HCT116 (cell line): ENCODE measurements at regions not wholly inside any gene's neighbourhood (a gene's known extent, or its start where the extent isn't known, plus 50 kb on each side); places are given as distances from the start of the nearest gene placed in this dataset.

ENCODE experiments used
- ATAC-seq: fragments of 200-7000 bp; cut with Tn5 transposase; 2 replicates; pipeline ENCODE4 v1.9.1; 2020; ENCODE audit warnings: mild to moderate bottlenecking, moderate library complexity
- BruUV-seq: library from RNA; stranded (reverse); fragments of 400-500 nt; replicated peaks from 2 replicates; lab custom pipeline; 2021; lab: Mats Ljungman, UMichigan
- CTCF ChIA-PET: fragments of 300-600 bp; sonication (Branson Sonifier 250); formaldehyde crosslinking; loops from one replicate; lab custom pipeline; 2021; ENCODE audit warnings: antibody characterized with exemption; lab: Charles Lee
- POLR2A ChIA-PET: fragments of 300-600, 350-600 bp; sonication (Branson Sonifier 250); formaldehyde crosslinking; loops from one replicate; lab custom pipeline; 2021; ENCODE audit warnings: antibody characterized with exemption; lab: Charles Lee
- RAD21 ChIA-PET, 2 experiments: fragments of 300-600 bp; sonication (Branson Sonifier 250); formaldehyde crosslinking; loops; one replicate each; lab custom pipeline; 2023; ENCODE audit warnings: low total read pairs in 2 of 2; ENCODE audit not compliant: uncharacterized antibody in 2 of 2, unreplicated experiment in 2 of 2, low non-redundant PET in 1 of 2; lab: Charles Lee
- DNase-seq: peaks from one replicate; pipeline ENCODE4 v3.0.0-alpha.2; 2010; ENCODE audit warnings: low read depth, low spot score
- H2AFZ ChIP-seq: fragments of 200-600 bp; shearing (Covaris generic), sonication (generic); 2 replicates; pipeline ENCODE4 v1.6.1; 2017; ENCODE audit warnings: low read depth, mixed run types, mixed read lengths, antibody characterized with exemption, low read length; ENCODE audit not compliant: poor library complexity, severe bottlenecking
- H3K27ac ChIP-seq: 2 replicates; pipeline ENCODE4 v1.5.1; 2012; ENCODE audit warnings: low read depth, low read length
- H3K27me3 ChIP-seq: fragments of 200-600 bp; sonication (generic); 2 replicates; pipeline ENCODE4 v1.6.1; 2016; ENCODE audit warnings: mixed run types, low read length, mixed read lengths; ENCODE audit not compliant: insufficient read depth
- H3K36me3 ChIP-seq, 2 experiments: fragments of 200-500 bp in 1 of 2; fragments of 200-600 bp in 1 of 2; sonication (Bioruptor generic) in 1 of 2; sonication (generic) in 1 of 2; 2 replicates each; pipeline versions ENCODE4 v1.5.1 to v1.6.1; 2014 to 2016; ENCODE audit warnings: low read length in 2 of 2, inconsistent platforms in 1 of 2, mixed read lengths in 1 of 2, mixed run types in 1 of 2; ENCODE audit not compliant: insufficient read depth in 2 of 2, control insufficient read depth in 1 of 2
- H3K4me1 ChIP-seq, 2 experiments: fragments of 200-600 bp in 1 of 2; sonication (generic) in 1 of 2; 2 replicates each; pipeline versions ENCODE4 v1.5.1 to v1.6.1; 2012 to 2017; ENCODE audit warnings: low read length in 2 of 2, inconsistent platforms in 1 of 2, mild to moderate bottlenecking in 1 of 2, mixed read lengths in 1 of 2, mixed run types in 1 of 2, moderate library complexity in 1 of 2; ENCODE audit not compliant: insufficient read depth in 2 of 2, control insufficient read depth in 1 of 2
- H3K4me2 ChIP-seq: fragments of 200-600 bp; sonication (generic); 2 replicates; pipeline ENCODE4 v1.6.1; 2017; ENCODE audit warnings: mixed run types, low read length, mixed read lengths
- H3K4me3 ChIP-seq, 2 experiments: fragments of 200-600 bp in 1 of 2; sonication (generic) in 1 of 2; replicated peaks in 1 of 2; 2 replicates each; pipeline ENCODE4 v1.5.1; 2011 to 2016; ENCODE audit warnings: low read length in 2 of 2, control low read depth in 1 of 2, low read depth in 1 of 2, mild to moderate bottlenecking in 1 of 2, mixed read lengths in 1 of 2, mixed run types in 1 of 2
- H3K79me2 ChIP-seq: fragments of 200-600 bp; sonication (generic); 2 replicates; pipeline ENCODE4 v1.6.1; 2017; ENCODE audit warnings: mild to moderate bottlenecking, mixed run types, low read length, moderate library complexity, mixed read lengths; ENCODE audit not compliant: insufficient read depth
- H3K9ac ChIP-seq: fragments of 200-600 bp; sonication (generic); 2 replicates; pipeline ENCODE4 v1.6.1; 2016; ENCODE audit warnings: low read length, mixed read lengths
- H3K9me2 ChIP-seq: fragments of 200-600 bp; sonication (generic), shearing (Covaris generic); 2 replicates; pipeline ENCODE4 v1.6.1; 2017; ENCODE audit warnings: mixed run types, mild to moderate bottlenecking, moderate library complexity; ENCODE audit not compliant: insufficient read depth
- H3K9me3 ChIP-seq, 2 experiments: fragments of 200-500 bp in 1 of 2; fragments of 200-600 bp in 1 of 2; sonication (Bioruptor generic) in 1 of 2; sonication (generic) in 1 of 2; 2 replicates each; pipeline ENCODE4 v1.6.1; 2014 to 2017; ENCODE audit warnings: low read length in 2 of 2, mixed read lengths in 2 of 2, inconsistent platforms in 1 of 2, low read depth in 1 of 2, mild to moderate bottlenecking in 1 of 2, mixed run types in 1 of 2, moderate library complexity in 1 of 2; ENCODE audit not compliant: control insufficient read depth in 1 of 2, insufficient read depth in 1 of 2
- H4K20me1 ChIP-seq: fragments of 200-600 bp; sonication (generic), shearing (Covaris generic); 2 replicates; pipeline ENCODE4 v1.6.1; 2017; ENCODE audit warnings: mixed run types, mild to moderate bottlenecking, moderate library complexity; ENCODE audit not compliant: insufficient read depth
- CBX3 ChIP-seq: IDR thresholded peaks from 2 replicates; pipeline ENCODE4 v1.6.1; 2012; ENCODE audit warnings: low read depth
- CEBPB ChIP-seq: IDR thresholded peaks from 2 replicates; pipeline ENCODE4 v1.6.1; 2012; ENCODE audit warnings: low read depth
- EGR1 ChIP-seq: IDR thresholded peaks from 2 replicates; pipeline ENCODE4 v1.6.1; 2012; ENCODE audit warnings: low read depth
- EZH2 ChIP-seq: fragments of 200-600 bp; sonication (generic); IDR thresholded peaks from 2 replicates; pipeline ENCODE4 v1.6.1; 2017; ENCODE audit warnings: antibody characterized with exemption, mixed run types
- EZH2phosphoT487 ChIP-seq: fragments of 200-600 bp; IDR thresholded peaks from 2 replicates; pipeline ENCODE4 v1.6.1; 2018; ENCODE audit warnings: antibody characterized with exemption, borderline replicate concordance
- FOSL1 ChIP-seq: IDR thresholded peaks from 2 replicates; pipeline ENCODE4 v1.6.1; 2012; ENCODE audit warnings: low read depth
- JUND ChIP-seq: IDR thresholded peaks from 2 replicates; pipeline ENCODE4 v1.6.1; 2012
- POLR2A ChIP-seq: IDR thresholded peaks from 2 replicates; pipeline ENCODE4 v1.7.0; 2011; ENCODE audit warnings: borderline replicate concordance; ENCODE audit not compliant: insufficient read depth, insufficient read length; ENCODE audit errors: extremely low read depth
- POLR2AphosphoS5 ChIP-seq: IDR thresholded peaks from 2 replicates; pipeline ENCODE4 v1.6.1; 2011; ENCODE audit warnings: mild to moderate bottlenecking, low read depth, low read length, moderate library complexity
- RAD21 ChIP-seq: IDR thresholded peaks from 2 replicates; pipeline ENCODE4 v1.6.1; 2012; ENCODE audit warnings: low read depth, mild to moderate bottlenecking
- SP1 ChIP-seq: IDR thresholded peaks from 2 replicates; pipeline ENCODE4 v1.6.1; 2012; ENCODE audit warnings: low read depth
- TCF7L2 ChIP-seq: IDR thresholded peaks from 2 replicates; pipeline ENCODE4 v1.7.0; 2011; ENCODE audit warnings: borderline replicate concordance, inconsistent platforms; ENCODE audit not compliant: insufficient read depth, insufficient read length; ENCODE audit errors: extremely low read depth
- ZFX ChIP-seq: fragments of 450-650 bp; IDR thresholded peaks from 2 replicates; pipeline ENCODE4 v1.6.1; 2017
- ZNF274 ChIP-seq: fragments of 200-500 bp; sonication (Bioruptor generic); IDR thresholded peaks from 2 replicates; pipeline ENCODE4 v1.6.1; 2014; ENCODE audit warnings: mild to moderate bottlenecking, low read depth, low read length, inconsistent platforms
- intact Hi-C: fragments of 100-400 bp; cut with micrococcal nuclease; formaldehyde crosslinking; loops from 2 replicates; pipeline ENCODE4 v1.10.0; 2022
- TF ChIP-seq, protein P1 (sequence below): IDR thresholded peaks from 2 replicates; pipeline ENCODE4 v1.6.1; 2012
- TF ChIP-seq, protein P2 (sequence below): IDR thresholded peaks from 2 replicates; pipeline ENCODE4 v1.6.1; 2012; ENCODE audit warnings: low read depth
- TF ChIP-seq, protein P3 (sequence below): IDR thresholded peaks from 2 replicates; pipeline ENCODE4 v1.6.1; 2012
- TF ChIP-seq, protein P4 (sequence below), 3 experiments: fragments of 200-600 bp in 1 of 3; sonication (generic) in 1 of 3; IDR thresholded peaks in 2 of 3; conservative IDR thresholded peaks in 1 of 3; 2 replicates each; pipeline ENCODE4 v1.5.1; 2012 to 2017; ENCODE audit warnings: low read depth in 2 of 3, low read length in 2 of 3, antibody characterized with exemption in 1 of 3, borderline replicate concordance in 1 of 3, control low read depth in 1 of 3, mild to moderate bottlenecking in 1 of 3, mixed read lengths in 1 of 3, mixed run types in 1 of 3, moderate library complexity in 1 of 3; ENCODE audit not compliant: insufficient read depth in 1 of 3

DNA sequence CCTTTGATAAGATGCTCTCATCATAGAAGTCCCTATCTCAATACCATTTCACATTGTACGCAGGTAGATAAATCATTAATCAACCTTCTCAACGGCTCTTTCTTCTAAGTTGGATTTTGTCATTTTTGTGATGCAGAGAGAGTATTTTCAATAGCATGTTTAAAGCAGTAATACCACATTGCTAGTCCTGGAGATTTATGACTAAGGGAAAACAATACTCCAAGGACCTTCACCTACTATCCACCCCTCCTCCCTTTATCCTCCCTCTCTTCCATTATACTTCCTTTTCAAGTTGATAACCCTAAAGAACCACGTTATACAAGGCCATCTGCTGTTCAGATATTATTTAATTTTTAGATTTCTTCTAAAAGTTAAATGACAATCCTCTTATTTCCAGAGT lies 65.3 kb upstream of the CHMP2B start:
- ChIA-PET POLR2A (no interaction called here), CTCF (no interaction called here), RAD21 (no interaction called here)
- H2AFZ ChIP-seq = no peak overlapping the region
- no peaks in the 10 kb centered on the region for H3K9me3 ChIP-seq
- no peaks in the 10 kb centered on the region for H4K20me1 ChIP-seq
- no peak overlapping the region for H3K9ac ChIP-seq
- no TSS peak for BruUV-seq
- no peaks in the 10 kb centered on the region for H3K79me2 ChIP-seq
- no peak overlapping the region for H3K4me2 ChIP-seq
- H3K4me3 ChIP-seq = no peak overlapping the region
- ATAC-seq = no peak
- no peaks in the 10 kb centered on the region for H3K4me1 ChIP-seq
- intact Hi-C loops = loop anchor here (10.0 kb wide), 2 partner anchors 187 to 457 kb away; no protein-coding TSS in a partner anchor
- DNase-seq = no peak
- no peak overlapping the region for H3K27ac ChIP-seq
- H3K9me2 ChIP-seq = no peaks in the 10 kb centered on the region
- no peaks in the 10 kb centered on the region for H3K36me3 ChIP-seq
- TF ChIP-seq CEBPB = no peak
- no peak for TF ChIP-seq EZH2phosphoT487
- TF ChIP-seq, protein P1, sequence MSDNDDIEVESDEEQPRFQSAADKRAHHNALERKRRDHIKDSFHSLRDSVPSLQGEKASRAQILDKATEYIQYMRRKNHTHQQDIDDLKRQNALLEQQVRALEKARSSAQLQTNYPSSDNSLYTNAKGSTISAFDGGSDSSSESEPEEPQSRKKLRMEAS = no peak
- no peak for TF ChIP-seq TCF7L2
- TF ChIP-seq EGR1 = no peak
- TF ChIP-seq ZFX = no peak
- no peak for TF ChIP-seq JUND
- no peaks in the 10 kb centered on the region for H3K27me3 ChIP-seq

DNA sequence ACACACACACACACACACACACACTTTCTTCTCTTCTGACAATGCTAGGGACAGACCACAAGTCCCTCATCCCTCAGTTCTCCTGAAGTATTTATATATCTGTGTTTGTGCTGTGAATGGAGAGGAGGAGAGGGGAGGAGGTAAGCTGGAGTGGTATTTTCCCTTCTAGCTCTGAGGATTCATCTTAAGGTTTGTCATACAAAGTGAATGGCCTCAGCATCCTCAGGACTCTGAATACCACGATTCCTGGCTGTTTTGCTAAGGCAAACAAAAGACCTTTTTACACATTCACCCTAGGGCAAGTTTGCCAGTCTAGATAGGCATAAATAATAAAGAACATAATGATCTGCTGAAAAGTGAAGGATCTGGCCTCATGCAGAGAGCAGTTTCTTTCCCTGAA lies 65.7 kb upstream of the CHMP2B start:
- no peaks in the 10 kb centered on the region for H3K36me3 ChIP-seq
- CTCF ChIA-PET = no interaction called here
- ATAC-seq (no peak), DNase-seq (no peak)
- intact Hi-C loops = loop anchor here (10.0 kb wide), 2 partner anchors 187 to 457 kb away; no protein-coding TSS in a partner anchor
- H3K4me3 ChIP-seq = no peak overlapping the region
- H3K9me3 ChIP-seq = no peaks in the 10 kb centered on the region
- POLR2A ChIA-PET = no interaction called here
- H3K27me3 ChIP-seq = no peaks in the 10 kb centered on the region
- no peaks in the 10 kb centered on the region for H3K9me2 ChIP-seq
- H2AFZ ChIP-seq = no peak overlapping the region
- H3K79me2 ChIP-seq = no peaks in the 10 kb centered on the region
- BruUV-seq = no TSS peak
- no peak overlapping the region for H3K4me2 ChIP-seq
- RAD21 ChIA-PET = no interaction called here
- H3K4me1 ChIP-seq = no peaks in the 10 kb centered on the region
- no peaks in the 10 kb centered on the region for H4K20me1 ChIP-seq
- no peak overlapping the region for H3K27ac ChIP-seq
- no peak overlapping the region for H3K9ac ChIP-seq
- no peak for TF ChIP-seq ZNF274
- no peak for TF ChIP-seq FOSL1
- TF ChIP-seq EZH2 = no peak
- no peak for TF ChIP-seq RAD21
- no peak for TF ChIP-seq EGR1
- TF ChIP-seq, protein P2, sequence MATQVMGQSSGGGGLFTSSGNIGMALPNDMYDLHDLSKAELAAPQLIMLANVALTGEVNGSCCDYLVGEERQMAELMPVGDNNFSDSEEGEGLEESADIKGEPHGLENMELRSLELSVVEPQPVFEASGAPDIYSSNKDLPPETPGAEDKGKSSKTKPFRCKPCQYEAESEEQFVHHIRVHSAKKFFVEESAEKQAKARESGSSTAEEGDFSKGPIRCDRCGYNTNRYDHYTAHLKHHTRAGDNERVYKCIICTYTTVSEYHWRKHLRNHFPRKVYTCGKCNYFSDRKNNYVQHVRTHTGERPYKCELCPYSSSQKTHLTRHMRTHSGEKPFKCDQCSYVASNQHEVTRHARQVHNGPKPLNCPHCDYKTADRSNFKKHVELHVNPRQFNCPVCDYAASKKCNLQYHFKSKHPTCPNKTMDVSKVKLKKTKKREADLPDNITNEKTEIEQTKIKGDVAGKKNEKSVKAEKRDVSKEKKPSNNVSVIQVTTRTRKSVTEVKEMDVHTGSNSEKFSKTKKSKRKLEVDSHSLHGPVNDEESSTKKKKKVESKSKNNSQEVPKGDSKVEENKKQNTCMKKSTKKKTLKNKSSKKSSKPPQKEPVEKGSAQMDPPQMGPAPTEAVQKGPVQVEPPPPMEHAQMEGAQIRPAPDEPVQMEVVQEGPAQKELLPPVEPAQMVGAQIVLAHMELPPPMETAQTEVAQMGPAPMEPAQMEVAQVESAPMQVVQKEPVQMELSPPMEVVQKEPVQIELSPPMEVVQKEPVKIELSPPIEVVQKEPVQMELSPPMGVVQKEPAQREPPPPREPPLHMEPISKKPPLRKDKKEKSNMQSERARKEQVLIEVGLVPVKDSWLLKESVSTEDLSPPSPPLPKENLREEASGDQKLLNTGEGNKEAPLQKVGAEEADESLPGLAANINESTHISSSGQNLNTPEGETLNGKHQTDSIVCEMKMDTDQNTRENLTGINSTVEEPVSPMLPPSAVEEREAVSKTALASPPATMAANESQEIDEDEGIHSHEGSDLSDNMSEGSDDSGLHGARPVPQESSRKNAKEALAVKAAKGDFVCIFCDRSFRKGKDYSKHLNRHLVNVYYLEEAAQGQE = no peak
- no peak for TF ChIP-seq CBX3
- TF ChIP-seq ZFX = no peak
- TF ChIP-seq POLR2A = no peak
- TF ChIP-seq, protein P3, sequence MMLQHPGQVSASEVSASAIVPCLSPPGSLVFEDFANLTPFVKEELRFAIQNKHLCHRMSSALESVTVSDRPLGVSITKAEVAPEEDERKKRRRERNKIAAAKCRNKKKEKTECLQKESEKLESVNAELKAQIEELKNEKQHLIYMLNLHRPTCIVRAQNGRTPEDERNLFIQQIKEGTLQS = no peak
- no peak for TF ChIP-seq POLR2AphosphoS5
- TF ChIP-seq SP1 = no peak
- TF ChIP-seq, protein P4, sequence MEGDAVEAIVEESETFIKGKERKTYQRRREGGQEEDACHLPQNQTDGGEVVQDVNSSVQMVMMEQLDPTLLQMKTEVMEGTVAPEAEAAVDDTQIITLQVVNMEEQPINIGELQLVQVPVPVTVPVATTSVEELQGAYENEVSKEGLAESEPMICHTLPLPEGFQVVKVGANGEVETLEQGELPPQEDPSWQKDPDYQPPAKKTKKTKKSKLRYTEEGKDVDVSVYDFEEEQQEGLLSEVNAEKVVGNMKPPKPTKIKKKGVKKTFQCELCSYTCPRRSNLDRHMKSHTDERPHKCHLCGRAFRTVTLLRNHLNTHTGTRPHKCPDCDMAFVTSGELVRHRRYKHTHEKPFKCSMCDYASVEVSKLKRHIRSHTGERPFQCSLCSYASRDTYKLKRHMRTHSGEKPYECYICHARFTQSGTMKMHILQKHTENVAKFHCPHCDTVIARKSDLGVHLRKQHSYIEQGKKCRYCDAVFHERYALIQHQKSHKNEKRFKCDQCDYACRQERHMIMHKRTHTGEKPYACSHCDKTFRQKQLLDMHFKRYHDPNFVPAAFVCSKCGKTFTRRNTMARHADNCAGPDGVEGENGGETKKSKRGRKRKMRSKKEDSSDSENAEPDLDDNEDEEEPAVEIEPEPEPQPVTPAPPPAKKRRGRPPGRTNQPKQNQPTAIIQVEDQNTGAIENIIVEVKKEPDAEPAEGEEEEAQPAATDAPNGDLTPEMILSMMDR (IDR thresholded peaks at IDR 0.05 in 2 of 3, conservative IDR thresholded peaks at IDR 0.05 in 1 of 3; ENCODE audit: borderline replicate concordance in 1 of 3, insufficient read depth in 1 of 3, low read depth in 2 of 3, low read length in 2 of 3) = no peak
- no peak for TF ChIP-seq CEBPB
